ENCODE measurements at regions not wholly inside any gene's neighbourhood (a gene's known extent, or its start where the extent isn't known, plus 50 kb on each side); places are given as distances from the start of the nearest gene placed in this dataset.

- DNase-seq, result peak in 1 of 3 donors; percentile 31
- H3K9me3 ChIP-seq (ENCODE audit: control insufficient read depth in 4 of 4, insufficient read depth in 3 of 4, low read length in 3 of 4), result no peaks in the 10 kb centered on the region
- H3K9ac ChIP-seq (ENCODE audit: insufficient read depth in 1 of 2, low read length in 2 of 2), result no peak overlapping the region
- H3K4me1 ChIP-seq (ENCODE audit: control insufficient read depth in 5 of 5, insufficient read depth in 5 of 5, low read length in 5 of 5), result peaks cover 0 to 9% (median 2%) of the 10 kb centered on the region in 5 donors
- H3K4me3 ChIP-seq, result no peak overlapping the region
- no peak overlapping the region for H3K27ac ChIP-seq (ENCODE audit: low read depth in 1 of 2, low read length in 1 of 2)
- 64 to 73% methylated on average over 12 of the region's 12 CpGs for WGBS, 2 donors
- no peak for ATAC-seq (ENCODE audit: insufficient read depth, low FRiP score)
- peaks cover 0 to 2% (median 0%) of the 10 kb centered on the region in 3 donors for H3K27me3 ChIP-seq (ENCODE audit: control insufficient read depth in 3 of 3, insufficient read depth in 3 of 3, low read length in 2 of 3)
- no peak for TF ChIP-seq CTCF (IDR thresholded peaks at IDR 0.05; ENCODE audit: control extremely low read depth, extremely low read depth)
- no peaks in the 10 kb centered on the region for H3K36me3 ChIP-seq (ENCODE audit: control insufficient read depth in 4 of 4, insufficient read depth in 4 of 4, low read length in 4 of 4)
Measured at GRCh38 chr14:98808494-98809407, 463.2 kb downstream of the BCL11B start.

GRCh38 chr14:98816195-98816594, 455.8 kb downstream of the BCL11B start:
- no peak for TF ChIP-seq CTCF (IDR thresholded peaks at IDR 0.05; ENCODE audit: control extremely low read depth, extremely low read depth)
- no peak overlapping the region for H3K27ac ChIP-seq (ENCODE audit: low read depth in 1 of 2, low read length in 1 of 2)
- ATAC-seq (ENCODE audit: insufficient read depth, low FRiP score), result no peak
- H3K36me3 ChIP-seq (ENCODE audit: control insufficient read depth in 4 of 4, insufficient read depth in 4 of 4, low read length in 4 of 4), result no peaks in the 10 kb centered on the region
- DNase-seq, result no peak
- H3K4me3 ChIP-seq, result no peak overlapping the region
- no peak overlapping the region for H3K9ac ChIP-seq (ENCODE audit: insufficient read depth in 1 of 2, low read length in 2 of 2)
- WGBS, 2 donors, result 93 to 94% methylated on average over 8 of the region's 8 CpGs
- peaks cover 0 to 2% (median 0%) of the 10 kb centered on the region in 3 donors for H3K27me3 ChIP-seq (ENCODE audit: control insufficient read depth in 3 of 3, insufficient read depth in 3 of 3, low read length in 2 of 3)
- peaks cover 0 to 5% (median 0%) of the 10 kb centered on the region in 5 donors for H3K4me1 ChIP-seq (ENCODE audit: control insufficient read depth in 5 of 5, insufficient read depth in 5 of 5, low read length in 5 of 5)
- H3K9me3 ChIP-seq (ENCODE audit: control insufficient read depth in 4 of 4, insufficient read depth in 3 of 4, low read length in 3 of 4), result peaks cover 0 to 4% (median 0%) of the 10 kb centered on the region in 4 donors

- Histone ChIP-seq H3K9ac (ENCODE audit: insufficient read depth in 1 of 2, low read length in 2 of 2) (no peak overlapping the region), H3K27me3 (ENCODE audit: control insufficient read depth in 3 of 3, insufficient read depth in 3 of 3, low read length in 2 of 3) (peaks cover 0 to 2% (median 0%) of the 10 kb centered on the region in 3 donors), H3K27ac (ENCODE audit: low read depth in 1 of 2, low read length in 1 of 2) (no peak overlapping the region), H3K4me1 (ENCODE audit: control insufficient read depth in 5 of 5, insufficient read depth in 5 of 5, low read length in 5 of 5) (peaks cover 0 to 5% (median 0%) of the 10 kb centered on the region in 5 donors), H3K9me3 (ENCODE audit: control insufficient read depth in 4 of 4, insufficient read depth in 3 of 4, low read length in 3 of 4) (peaks cover 0 to 4% (median 0%) of the 10 kb centered on the region in 4 donors), H3K4me3 (no peak overlapping the region), H3K36me3 (ENCODE audit: control insufficient read depth in 4 of 4, insufficient read depth in 4 of 4, low read length in 4 of 4) (no peaks in the 10 kb centered on the region)
- no peak for TF ChIP-seq CTCF (IDR thresholded peaks at IDR 0.05; ENCODE audit: control extremely low read depth, extremely low read depth)
- ATAC-seq (ENCODE audit: insufficient read depth, low FRiP score), result no peak
- WGBS, 2 donors, result 57 to 64% methylated on average over 7 of the region's 7 CpGs
- no peak for DNase-seq
Measured at GRCh38 chr14:98816720-98817119, 455.3 kb downstream of the BCL11B start.

Measured in lung (tissue), 11 donors.